ENCODE measurements at regions not wholly inside any gene's neighbourhood (a gene's known extent, or its start where the extent isn't known, plus 50 kb on each side); places are given as distances from the start of the nearest gene placed in this dataset.

GRCh38 chr2:139098961-139099360 lies 318.8 kb upstream of the NXPH2 start:
- TF ChIP-seq CTCF (IDR thresholded peaks at IDR 0.05; ENCODE audit: unreplicated experiment): no peak
- no peak for DNase-seq (ENCODE audit: low spot score, unreplicated experiment)
- Mint-ChIP-seq H3K27ac (no peak overlapping the region), H3K4me1 (ENCODE audit: low read depth) (no peaks in the 10 kb centered on the region), H3K4me3 (ENCODE audit: low read depth) (no peak overlapping the region), H3K36me3 (ENCODE audit: insufficient read depth) (no peaks in the 10 kb centered on the region), H3K9me3 (ENCODE audit: low read depth) (no peaks in the 10 kb centered on the region), H3K27me3 (no peaks in the 10 kb centered on the region)

GRCh38 chr2:139083121-139083520 lies 302.9 kb upstream of the NXPH2 start:
- no peaks in the 10 kb centered on the region for H3K27me3 Mint-ChIP-seq
- H3K9me3 Mint-ChIP-seq (ENCODE audit: low read depth): no peaks in the 10 kb centered on the region
- H3K4me3 Mint-ChIP-seq (ENCODE audit: low read depth): no peak overlapping the region
- no peaks in the 10 kb centered on the region for H3K4me1 Mint-ChIP-seq (ENCODE audit: low read depth)
- TF ChIP-seq CTCF (IDR thresholded peaks at IDR 0.05; ENCODE audit: unreplicated experiment): no peak
- no peak for DNase-seq (ENCODE audit: low spot score, unreplicated experiment)
- no peaks in the 10 kb centered on the region for H3K36me3 Mint-ChIP-seq (ENCODE audit: insufficient read depth)
- H3K27ac Mint-ChIP-seq: no peak overlapping the region

- DNase-seq (ENCODE audit: low spot score, unreplicated experiment): no peak
- Mint-ChIP-seq H3K9me3 (ENCODE audit: low read depth) (no peaks in the 10 kb centered on the region), H3K36me3 (ENCODE audit: insufficient read depth) (no peaks in the 10 kb centered on the region), H3K4me1 (ENCODE audit: low read depth) (no peaks in the 10 kb centered on the region), H3K27me3 (no peaks in the 10 kb centered on the region), H3K27ac (no peak overlapping the region), H3K4me3 (ENCODE audit: low read depth) (no peak overlapping the region)
- TF ChIP-seq CTCF (IDR thresholded peaks at IDR 0.05; ENCODE audit: unreplicated experiment): no peak
These were observed 300.1 kb upstream of the NXPH2 start for GRCh38 chr2:139080244-139080643.

GRCh38 chr2:139079311-139079710 lies 299.1 kb upstream of the NXPH2 start:
- Mint-ChIP-seq H3K27ac (no peak overlapping the region), H3K4me3 (ENCODE audit: low read depth) (no peak overlapping the region), H3K9me3 (ENCODE audit: low read depth) (no peaks in the 10 kb centered on the region), H3K4me1 (ENCODE audit: low read depth) (no peaks in the 10 kb centered on the region), H3K27me3 (no peaks in the 10 kb centered on the region), H3K36me3 (ENCODE audit: insufficient read depth) (no peaks in the 10 kb centered on the region)
- DNase-seq (ENCODE audit: low spot score, unreplicated experiment): no peak
- no peak for TF ChIP-seq CTCF (IDR thresholded peaks at IDR 0.05; ENCODE audit: unreplicated experiment)

GRCh38 chr2:139078376-139078775 lies 298.2 kb upstream of the NXPH2 start:
- Mint-ChIP-seq H3K9me3 (ENCODE audit: low read depth) (no peaks in the 10 kb centered on the region), H3K4me3 (ENCODE audit: low read depth) (no peak overlapping the region), H3K27me3 (no peaks in the 10 kb centered on the region), H3K36me3 (ENCODE audit: insufficient read depth) (no peaks in the 10 kb centered on the region), H3K27ac (no peak overlapping the region), H3K4me1 (ENCODE audit: low read depth) (no peaks in the 10 kb centered on the region)
- no peak for DNase-seq (ENCODE audit: low spot score, unreplicated experiment)
- no peak for TF ChIP-seq CTCF (IDR thresholded peaks at IDR 0.05; ENCODE audit: unreplicated experiment)
